GM18499 (cell line): ENCODE measurements at regions not wholly inside any gene's neighbourhood (a gene's known extent, or its start where the extent isn't known, plus 50 kb on each side); places are given as distances from the start of the nearest gene placed in this dataset.

Source experiments
- ATAC-seq: cut with Tn5 transposase; IDR thresholded peaks from one replicate; pipeline ENCODE4 v1.9.1; 2021; ENCODE audit warnings: moderate number of reproducible peaks; ENCODE audit not compliant: insufficient read depth, unreplicated experiment

DNA sequence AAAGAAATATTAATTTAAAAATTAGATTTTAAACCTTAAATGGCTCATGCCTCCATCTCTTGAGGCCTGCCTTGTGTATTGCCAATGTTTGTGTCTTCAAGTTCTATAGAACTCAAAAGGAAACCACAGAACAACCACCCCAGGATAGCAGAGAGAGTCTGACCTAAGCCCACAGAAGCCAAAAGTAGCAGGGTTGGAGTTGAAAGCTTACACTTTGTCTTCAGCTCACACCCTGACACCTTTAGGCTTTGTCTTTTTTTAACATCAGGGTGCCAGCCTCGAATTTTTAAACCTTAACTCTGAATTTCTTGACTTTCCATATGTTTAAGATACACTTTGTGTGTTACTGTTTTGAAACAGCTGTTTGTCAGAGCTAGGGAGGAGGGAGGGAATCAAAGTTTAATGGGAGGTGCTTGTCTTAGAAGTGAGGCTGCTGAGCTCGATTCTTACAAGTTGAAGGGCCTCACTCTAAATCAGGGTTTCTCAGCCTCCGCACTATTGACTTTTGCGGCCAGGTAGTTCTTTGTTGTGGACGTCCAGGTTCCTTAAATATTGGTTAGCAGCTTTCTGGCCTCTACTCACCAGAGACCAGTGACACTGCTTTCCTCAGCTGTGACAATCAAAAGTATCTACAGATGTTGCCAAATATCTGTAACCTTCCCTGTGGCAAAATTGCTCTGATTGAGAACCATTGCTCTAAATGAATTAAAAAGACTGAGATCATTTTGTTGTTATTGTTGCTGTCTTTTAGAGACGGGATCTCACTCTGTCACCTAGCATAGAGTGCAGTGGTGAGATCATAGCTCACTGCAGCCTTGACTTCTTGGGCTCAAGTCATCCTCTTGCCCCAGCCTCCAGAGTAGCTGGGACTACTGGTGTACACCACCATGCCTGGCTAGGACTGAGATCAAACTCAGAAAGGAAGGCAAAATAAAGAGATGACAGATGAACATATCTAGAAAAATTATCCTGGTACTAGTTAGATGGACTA, 139.2 kb upstream of the EOMES start:
- no peak for ATAC-seq

DNA sequence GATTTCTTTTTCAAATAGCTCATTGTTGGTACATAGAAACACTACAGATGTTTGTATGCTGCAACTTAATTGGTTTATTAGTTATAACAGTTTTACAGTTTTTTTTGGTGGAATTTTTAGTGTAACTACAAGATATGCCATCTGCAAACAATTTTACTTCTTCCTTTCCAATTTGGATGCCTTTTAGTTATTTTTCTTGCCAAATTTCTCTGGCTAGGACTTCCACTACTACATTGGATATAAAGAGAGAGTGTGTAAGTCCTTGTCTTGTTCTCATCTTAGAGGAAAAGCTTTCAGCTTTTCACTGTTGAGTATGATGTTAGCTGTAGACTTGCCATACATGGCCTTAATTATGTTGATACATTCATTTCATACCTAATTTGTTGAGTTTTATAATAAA, 143.6 kb upstream of the EOMES start:
- ATAC-seq, result no peak

DNA sequence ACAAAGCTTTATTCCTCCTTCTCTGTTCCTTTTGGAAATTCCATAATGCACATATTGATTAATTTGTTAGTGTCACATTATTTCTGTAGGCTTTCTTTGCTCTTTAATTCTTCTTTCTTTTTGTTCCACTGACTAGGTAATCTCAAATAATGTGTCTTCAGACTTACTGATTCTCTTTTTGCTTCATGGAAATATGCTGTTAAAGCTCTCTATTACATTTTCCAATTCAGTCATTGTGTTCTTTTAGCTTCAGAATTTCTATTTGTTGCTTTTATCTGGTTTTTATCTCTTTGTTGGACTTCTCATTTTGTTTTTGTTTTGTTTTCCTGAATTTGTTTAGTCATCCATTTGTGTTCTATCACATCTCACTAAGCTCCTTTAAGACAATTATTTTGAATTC, 147.0 kb upstream of the EOMES start:
- no peak for ATAC-seq

DNA sequence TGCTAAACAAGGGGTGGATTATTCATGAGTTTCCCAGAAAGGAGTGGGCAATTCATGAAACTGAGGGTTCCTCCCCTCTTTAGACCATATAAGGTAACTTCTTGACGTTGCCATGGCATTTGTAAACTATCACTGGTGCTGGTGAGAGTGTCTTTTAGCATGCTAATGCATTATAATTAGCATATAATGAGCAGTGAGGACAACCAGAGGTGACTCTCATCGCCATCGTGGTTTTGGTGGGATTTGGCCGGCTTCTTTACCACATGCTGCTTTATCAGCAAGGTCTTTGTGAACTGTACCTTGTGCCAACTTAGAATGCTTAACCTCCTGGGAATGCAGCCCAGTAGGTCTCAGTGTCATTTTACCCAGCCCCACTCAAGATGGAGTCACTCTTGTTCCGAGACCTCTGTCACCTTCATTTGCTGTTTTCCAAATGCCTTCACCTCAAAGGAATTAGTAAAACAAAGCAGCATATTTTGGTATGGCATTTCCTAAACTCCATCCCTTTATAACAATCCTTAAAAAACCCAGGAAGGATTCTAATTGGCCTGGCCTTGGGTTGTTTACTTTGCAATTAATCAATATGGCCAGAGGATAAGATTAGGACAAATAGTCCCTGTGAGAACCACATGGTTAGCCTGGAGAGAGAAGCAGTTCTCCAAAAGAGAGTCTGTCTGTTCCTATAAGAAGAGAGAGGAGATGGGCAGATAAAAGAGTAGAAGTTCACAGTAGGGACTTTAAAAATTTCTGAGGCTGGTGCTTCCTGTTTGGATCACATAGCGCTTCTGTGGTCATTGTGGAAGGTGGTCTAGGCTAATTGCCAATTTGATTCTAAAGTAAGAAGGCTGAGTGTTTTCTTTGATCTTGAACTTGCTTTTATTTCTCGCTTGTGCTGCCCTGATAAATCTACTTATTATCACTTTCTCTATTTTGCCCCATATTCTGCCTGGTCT, 155.2 kb upstream of the EOMES start:
- no peak for ATAC-seq

DNA sequence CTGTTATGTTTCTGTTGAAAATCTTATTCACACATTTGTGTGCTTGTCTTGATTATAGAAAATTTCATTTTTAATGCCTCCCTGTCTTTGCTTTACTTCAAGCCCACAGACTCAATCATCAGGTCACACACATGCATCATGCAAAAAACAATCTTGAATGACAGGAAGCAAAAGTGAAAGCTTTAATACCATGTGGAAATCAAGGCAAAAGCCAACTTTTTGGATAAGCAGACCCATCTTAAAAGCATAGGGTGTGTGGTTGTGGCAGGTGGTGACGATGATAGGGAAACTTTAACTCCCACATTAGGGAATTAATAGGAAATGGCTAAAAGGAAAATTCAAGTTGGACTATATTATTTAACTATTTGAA, 155.9 kb upstream of the EOMES start:
- no peak for ATAC-seq

DNA sequence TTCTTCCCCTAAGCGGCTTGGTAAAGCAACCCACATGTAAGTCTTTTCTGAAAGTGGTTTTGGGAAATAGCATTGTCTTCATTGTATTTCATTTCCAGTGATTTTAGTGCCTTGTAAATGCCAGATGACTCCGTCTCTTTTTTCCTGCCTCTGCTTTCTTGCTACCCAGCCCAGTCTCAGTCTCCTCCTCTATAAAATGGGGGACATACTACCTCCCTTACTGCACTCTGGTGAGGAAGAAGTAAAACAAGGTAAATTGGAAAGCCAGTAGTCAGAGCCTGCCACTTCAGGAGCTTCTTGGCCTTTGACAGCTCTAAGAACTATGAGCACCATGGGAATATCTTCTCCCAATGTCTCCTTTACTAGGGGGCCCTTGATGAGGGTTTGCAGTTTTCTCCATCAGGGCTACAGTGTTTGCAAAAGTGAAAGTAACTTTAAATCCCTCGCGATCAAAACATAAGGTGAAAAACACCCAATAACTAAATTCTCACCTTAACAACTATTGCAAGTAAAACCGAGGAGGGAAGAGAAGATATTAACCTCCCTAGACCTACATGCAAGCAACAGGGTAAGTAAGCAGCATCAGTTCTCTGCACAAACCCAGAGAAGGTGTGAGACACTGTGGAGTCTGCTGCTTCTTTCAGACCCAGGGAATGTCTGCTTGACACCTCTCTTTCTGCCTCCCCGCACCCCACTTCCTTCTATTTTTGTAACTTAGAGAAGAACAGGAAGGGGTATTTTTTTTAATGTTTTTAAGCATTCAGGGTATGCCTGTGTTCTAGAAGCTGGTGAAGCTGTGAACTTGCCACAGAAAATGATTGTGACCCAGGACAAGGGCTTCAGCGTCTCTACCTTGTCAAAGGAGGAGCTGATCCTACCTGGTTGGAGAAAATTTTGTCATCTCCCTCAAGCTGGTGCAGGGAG, 159.1 kb upstream of the EOMES start:
- no peak for ATAC-seq

DNA sequence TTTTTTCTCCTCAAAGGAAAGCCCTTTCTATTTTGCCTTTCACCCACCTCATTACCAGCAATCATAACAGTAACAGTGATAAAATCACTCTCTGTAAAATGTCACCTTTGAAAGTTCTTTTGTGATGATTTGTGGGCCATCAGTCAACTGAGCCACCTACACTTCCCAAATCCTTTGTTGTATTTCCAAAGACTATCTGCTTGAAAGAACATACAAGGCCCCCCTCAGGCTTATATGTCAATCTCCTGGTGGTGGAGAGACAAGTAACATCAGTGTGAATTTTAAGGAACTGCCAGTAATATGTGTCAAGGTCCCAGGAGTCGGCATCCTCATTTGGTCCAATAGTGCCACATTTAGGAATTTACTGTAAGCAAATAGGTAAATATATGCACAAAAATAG, 161.1 kb upstream of the EOMES start:
- no peak for ATAC-seq

DNA sequence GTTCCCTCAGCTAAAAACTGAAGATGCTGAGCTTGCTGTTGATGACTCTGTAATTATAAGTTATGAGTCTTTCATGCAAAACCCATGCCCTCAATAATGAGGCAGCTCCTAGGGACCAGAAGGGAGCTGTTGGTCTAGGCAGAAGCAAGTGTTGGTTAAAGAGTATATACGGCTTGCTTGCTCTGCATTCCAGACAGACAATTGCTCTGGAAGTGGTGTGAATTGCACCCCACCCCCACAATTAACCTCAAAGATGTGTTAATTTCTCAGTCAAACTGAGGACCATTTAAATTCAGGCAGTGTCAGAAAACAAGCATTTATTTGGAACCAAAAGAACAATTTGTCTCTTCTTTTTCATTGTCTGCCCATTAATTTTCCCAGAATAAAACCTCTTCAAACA, 163.5 kb upstream of the EOMES start:
- no peak for ATAC-seq

DNA sequence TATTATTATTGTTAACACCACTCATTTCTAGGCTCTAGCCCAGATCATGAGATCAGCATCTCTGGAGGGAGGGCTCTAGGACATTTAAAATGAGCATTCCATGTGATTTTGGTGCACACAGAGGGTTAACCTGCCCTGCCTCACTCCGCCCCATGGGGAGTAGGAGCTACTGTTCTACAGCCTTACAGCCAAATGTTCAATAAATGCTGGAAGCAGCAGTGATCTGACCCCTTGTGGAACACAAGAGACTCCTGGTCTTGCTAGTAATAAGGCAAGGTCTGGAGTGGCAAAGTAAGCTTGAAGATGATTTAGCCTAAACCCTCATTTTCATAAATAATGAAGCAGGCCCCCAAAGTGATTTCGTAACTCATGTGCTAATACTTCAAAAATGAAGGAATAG, 166.4 kb upstream of the EOMES start:
- ATAC-seq, result no peak

DNA sequence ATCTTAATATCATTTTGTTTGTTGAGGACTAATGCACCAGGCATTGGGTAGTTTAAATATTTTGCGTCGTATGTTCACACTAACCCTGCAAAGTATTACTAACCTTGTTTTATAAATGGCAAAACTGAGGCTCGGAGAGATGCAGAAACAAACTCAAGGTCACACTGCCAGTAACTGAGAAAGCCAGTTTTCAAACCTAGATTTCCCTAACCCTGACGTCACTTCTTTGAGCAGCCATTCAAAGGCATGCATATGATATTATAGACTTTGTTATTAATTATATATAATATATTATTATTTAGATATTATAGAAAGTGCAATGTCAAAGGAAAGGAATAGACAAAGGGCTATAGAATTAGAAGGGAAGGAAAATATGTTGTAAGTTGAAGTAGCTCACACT, 167.6 kb upstream of the EOMES start:
- ATAC-seq, result no peak

DNA sequence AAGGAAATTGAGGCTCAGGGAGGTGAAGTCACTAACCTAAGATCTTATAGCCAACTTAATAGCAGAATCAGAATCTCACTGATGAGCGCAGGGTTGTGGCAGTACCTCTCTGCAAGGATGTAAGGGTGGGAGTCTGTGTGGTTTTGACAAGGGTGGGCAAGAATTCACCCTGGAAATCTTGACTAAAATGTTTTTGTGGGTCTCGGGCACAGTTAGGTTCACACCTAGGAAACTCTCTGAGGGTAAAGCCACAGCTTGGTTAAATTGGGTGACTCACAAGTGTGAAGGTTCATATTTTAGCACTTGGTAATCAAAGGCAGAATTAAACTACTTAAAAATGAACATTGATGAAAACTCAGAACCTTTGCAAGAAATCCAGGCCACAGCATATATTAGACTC, 178.2 kb upstream of the EOMES start:
- ATAC-seq, result no peak

DNA sequence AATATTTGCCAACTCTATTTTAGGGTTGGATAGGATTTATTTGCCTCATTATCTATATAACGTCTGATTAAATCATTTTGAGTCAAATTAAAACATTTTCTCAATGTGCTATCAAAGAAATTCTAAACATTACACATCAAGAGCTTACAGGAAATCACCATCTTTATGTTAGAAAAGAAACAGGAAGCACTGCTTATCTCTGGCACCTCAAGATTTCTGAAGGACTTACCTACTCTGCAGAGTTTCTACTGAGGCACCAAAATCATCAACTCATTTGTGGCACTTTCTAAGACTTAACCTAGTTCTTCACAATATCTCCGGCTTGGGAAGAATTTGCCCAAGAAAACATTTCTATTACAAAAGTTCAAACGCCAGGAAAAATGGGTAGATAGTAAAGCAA, 181.3 kb upstream of the EOMES start:
- no peak for ATAC-seq

DNA sequence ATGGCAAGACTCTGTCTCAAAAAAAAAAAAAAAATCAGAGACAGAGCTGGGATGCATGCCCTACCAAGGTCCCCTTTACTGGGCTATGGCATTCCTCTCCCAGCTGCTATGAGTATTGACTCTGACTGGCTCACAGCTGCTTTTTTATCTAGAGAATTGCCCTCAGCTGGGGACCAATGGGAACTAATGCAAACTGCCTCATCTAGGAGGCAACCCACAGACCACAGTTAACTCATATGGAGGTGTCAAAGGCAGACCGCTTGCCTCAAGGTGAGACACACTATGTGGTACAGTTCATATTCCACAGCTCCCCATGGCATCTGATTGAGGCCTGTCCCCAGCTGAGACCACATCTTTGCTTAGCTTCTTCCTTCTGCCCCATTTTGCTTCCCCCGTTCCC, 183.5 kb upstream of the EOMES start:
- ATAC-seq, result no peak

DNA sequence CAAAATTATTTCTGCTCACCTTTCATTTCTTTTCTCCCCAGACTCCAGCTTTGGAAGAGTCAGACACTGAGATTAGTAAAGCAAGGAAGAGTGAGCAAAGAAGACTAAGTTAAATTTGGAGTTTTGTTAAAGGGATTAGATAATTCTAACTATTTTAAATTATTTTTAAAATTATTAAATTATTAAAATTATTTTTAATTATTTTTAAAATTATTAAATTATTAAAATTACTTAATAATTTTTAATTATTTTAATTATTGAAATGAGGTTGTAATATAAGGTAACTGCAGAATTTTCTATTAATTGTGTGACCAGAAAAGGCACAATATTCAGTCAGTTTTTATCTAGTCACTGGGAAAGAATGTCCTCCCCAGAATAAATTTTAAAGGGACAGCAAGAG, 185.0 kb upstream of the EOMES start:
- no peak for ATAC-seq

DNA sequence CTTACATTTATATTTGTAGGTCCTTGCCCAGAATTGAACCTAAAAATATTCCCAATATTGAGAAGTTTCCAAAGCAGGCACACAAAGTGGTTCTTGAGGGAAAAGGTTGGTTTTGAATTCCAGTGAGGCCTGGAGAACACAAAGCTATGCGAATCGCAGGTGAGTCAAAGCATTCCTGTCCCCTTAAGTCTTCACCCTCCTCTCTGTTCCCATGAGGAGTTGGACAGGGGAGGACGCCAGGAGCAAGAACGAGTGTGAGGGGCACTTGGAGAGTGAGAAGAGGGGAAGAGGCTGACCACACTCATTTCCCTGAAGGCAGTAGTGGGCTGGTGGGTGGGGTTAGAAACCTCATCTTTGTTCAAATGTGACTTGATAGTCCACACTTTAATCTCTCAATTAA, 185.8 kb upstream of the EOMES start:
- no peak for ATAC-seq

DNA sequence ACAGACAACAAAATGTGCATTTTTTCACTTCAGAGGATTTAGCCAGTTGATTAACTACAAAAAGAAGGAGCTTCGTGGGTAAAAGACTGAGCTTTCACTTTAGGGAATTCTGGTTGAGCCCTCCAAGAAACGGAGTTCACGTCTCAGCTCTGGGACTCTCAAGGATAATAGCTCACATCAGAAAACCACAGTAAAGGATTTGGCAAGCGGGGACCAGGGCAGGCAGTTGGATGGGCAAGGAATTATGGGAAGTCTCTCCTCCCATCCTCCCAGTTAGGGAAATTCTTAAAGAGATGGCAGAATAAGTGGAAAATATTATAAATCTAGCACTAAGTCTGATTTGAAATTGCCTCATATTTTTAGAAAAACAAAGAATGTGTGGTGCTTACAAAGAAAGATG, 188.3 kb upstream of the EOMES start:
- ATAC-seq, result no peak

DNA sequence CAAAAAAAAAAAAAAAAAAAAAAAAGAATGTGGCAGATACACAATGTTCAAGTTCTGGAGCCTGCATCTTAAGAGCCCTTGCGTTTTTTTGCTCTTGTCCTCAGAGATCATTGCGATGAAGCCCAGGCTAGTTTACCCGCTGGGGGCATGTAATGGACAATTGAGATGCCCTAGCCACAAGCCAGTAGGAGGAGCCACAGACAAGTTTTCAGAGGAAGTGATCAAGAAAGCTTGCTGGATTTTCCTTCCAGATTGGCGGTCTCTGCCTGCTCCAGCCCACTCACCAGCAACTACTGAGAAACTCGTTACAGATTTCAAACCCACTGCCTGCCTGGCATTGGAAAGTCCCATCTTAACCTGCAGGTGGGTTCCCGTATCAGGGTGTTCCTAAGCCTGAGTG, 192.1 kb upstream of the EOMES start:
- no peak for ATAC-seq

DNA sequence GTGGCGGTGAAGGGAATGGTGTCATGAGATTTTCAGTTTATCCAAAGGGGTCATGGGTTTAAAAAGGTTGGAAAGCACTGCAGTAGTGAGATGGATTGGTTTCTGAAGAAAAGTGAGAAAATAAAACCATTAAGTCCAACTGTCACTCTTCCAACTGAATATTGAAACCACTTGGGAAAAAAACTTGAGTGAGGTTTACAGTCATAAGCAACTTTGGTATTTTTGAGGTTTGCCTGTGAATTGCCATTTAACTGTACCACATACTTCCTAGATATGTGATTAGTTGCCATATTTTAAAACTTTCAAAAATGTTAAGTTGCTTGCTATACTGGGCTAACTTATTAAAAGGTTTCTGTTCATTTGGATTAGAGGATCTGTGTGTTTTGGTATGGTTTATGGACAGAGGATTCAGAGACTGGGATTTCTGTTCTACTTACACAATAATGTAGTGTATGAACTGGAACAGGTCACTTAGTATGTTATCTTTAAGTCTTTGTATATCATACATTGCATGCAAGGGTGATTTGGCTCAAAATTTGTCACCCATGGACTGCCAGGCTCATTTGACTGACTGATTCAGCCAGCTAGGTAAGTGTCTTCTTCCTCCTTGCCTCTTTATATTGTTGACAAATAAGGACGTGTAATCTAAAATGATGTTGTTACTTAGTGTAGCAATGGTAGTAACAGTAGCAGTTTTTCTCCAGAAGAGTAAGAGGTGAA, 201.4 kb upstream of the EOMES start:
- ATAC-seq, result no peak

DNA sequence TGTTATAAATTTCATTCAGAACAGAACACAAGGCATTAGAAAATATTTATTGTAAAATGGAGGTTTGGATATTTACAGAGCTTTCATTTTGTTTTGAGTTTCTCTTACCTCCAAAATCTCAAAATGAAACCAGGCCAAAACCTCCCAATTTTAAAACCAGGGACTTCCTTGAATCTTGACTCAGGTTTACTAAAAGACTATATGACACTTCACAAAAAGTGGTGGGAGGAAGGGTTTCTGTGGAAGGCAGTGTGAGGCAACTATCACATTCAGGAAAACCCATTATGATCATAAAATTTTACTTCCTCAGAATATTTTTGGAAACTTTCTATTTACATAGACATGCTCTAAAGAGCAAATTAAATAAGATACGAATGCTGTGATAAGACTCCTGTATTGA, 205.8 kb upstream of the EOMES start:
- ATAC-seq, result no peak
